Lower leg skin (tissue), 3 donors: ENCODE measurements at regions not wholly inside any gene's neighbourhood (a gene's known extent, or its start where the extent isn't known, plus 50 kb on each side); places are given as distances from the start of the nearest gene placed in this dataset.

Source experiments
- CTCF ChIP-seq, 3 donors: fragments of 450-650 bp; IDR thresholded peaks; one replicate each; pipeline ENCODE4 v1.5.1; 2016; ENCODE audit warnings: antibody characterized with exemption in 3 of 3, mild to moderate bottlenecking in 3 of 3, moderate library complexity in 2 of 3
- POLR2A ChIP-seq, 2 donors: fragments of 450-650 bp; IDR thresholded peaks; one replicate each; pipeline ENCODE4 v1.6.1; 2016 to 2017; ENCODE audit warnings: antibody characterized with exemption in 2 of 2, mild to moderate bottlenecking in 1 of 2, moderate library complexity in 1 of 2

GRCh38 chr3:104397713-104398112, 969.0 kb upstream of the ALCAM start:
- TF ChIP-seq CTCF (IDR thresholded peaks at IDR 0.05) (no peak), POLR2A (IDR thresholded peaks at IDR 0.05) (no peak)
